Pancreas (tissue), 10 donors: ENCODE measurements at regions not wholly inside any gene's neighbourhood (a gene's known extent, or its start where the extent isn't known, plus 50 kb on each side); places are given as distances from the start of the nearest gene placed in this dataset.
A peak's percentile ranks its signal among the peaks of the same experiment; 100 is the strongest.

Experiments
- ATAC-seq, 4 donors: fragments of 200-7000 bp; cut with Tn5 transposase; one replicate each; pipeline versions ENCODE4 v1.8.0 to v1.9.1; 2020; ENCODE audit warnings: mild to moderate bottlenecking in 4 of 4, moderate library complexity in 4 of 4
- DNase-seq, 6 donors: peaks; one replicate each; pipeline ENCODE4 v3.0.0-alpha.2; 2020
- FAIRE-seq: peaks from 2 replicates; lab custom pipeline; 2012; peaks lifted over from hg19 to GRCh38; lab: Jason Lieb, UNC
- H3K27ac ChIP-seq, 4 donors: fragments of 200-600 bp; sonication (generic); 1 replicate in 3 of 4; 2 replicates in 1 of 4; pipeline versions ENCODE4 v1.5.0 to v1.8.0; 2020
- H3K27me3 ChIP-seq, 4 donors: fragments of 200-600 bp; one replicate each; pipeline ENCODE4 v1.8.0; 2021
- H3K36me3 ChIP-seq, 3 donors: fragments of 200-600 bp; sonication (generic) in 1 of 3; one replicate each; pipeline versions ENCODE4 v1.5.0 to v1.8.0; 2020 to 2021
- H3K4me1 ChIP-seq, 3 donors: fragments of 200-600 bp; one replicate each; pipeline ENCODE4 v1.8.0; 2021
- H3K4me3 ChIP-seq, 4 donors: fragments of 200-600 bp; sonication (generic) in 2 of 4; one replicate each; pipeline versions ENCODE4 v1.5.0 to v1.8.0; 2020 to 2021
- H3K9me3 ChIP-seq, 4 donors: fragments of 200-600 bp; one replicate each; pipeline ENCODE4 v1.8.0; 2021
- WGBS, 2 donors: extraction: QIAGEN DNeasy Blood & Tissue Kit; methylation state at CpG; one replicate each; pipeline ENCODE4 v1.1.7; 2013; 5-methylcytosine and 5-hydroxymethylcytosine counted together
- intact Hi-C, 3 donors: fragments of 100-400 bp; cut with DNase I; formaldehyde crosslinking; loops; one replicate each; pipeline versions ENCODE4 v1.11.1 to v1.14.2; 2022
- TF ChIP-seq, protein P1 (sequence below), 4 donors: fragments of 200-600 bp; sonication (generic) in 3 of 4; IDR thresholded peaks; one replicate each; pipeline versions ENCODE4 v1.5.0 to v1.8.0; 2021; ENCODE audit warnings: antibody characterized with exemption in 4 of 4
- donor health status: healthy with polysubstance abuse.
- donor health status: DM: no; HTN: no; CAD: no; lungs with moderate emphysema.
- donor health status: DM: no; HTN: no; CAD: no.
- donor health status: control.
- donor health status: control.
- donor health status: Bipolar disorder and iron deficiency.
- donor health status: DM: yes; HTN: yes; CAD: no.
- donor health status: DM: no; HTN: no; CAD: no.
- donor health status: DM: no; HTN: no; CAD: no.
- donor health status: DM: yes; HTN: yes; CAD: no.

GRCh38 chr4:186902361-186902760 is 178.7 kb upstream of the FAT1 start:
- 78 to 83% methylated on average over 4 of the region's 4 CpGs for WGBS, 2 donors
- Histone ChIP-seq H3K4me1 (no peaks in the 10 kb centered on the region), H3K36me3 (no peaks in the 10 kb centered on the region), H3K9me3 (no peaks in the 10 kb centered on the region), H3K27ac (no peak overlapping the region), H3K4me3 (no peak overlapping the region), H3K27me3 (no peaks in the 10 kb centered on the region)
- intact Hi-C loops, result no loop called here
- DNase-seq (no peak), ATAC-seq (no peak), FAIRE-seq (no peak)
- TF ChIP-seq, protein P1, sequence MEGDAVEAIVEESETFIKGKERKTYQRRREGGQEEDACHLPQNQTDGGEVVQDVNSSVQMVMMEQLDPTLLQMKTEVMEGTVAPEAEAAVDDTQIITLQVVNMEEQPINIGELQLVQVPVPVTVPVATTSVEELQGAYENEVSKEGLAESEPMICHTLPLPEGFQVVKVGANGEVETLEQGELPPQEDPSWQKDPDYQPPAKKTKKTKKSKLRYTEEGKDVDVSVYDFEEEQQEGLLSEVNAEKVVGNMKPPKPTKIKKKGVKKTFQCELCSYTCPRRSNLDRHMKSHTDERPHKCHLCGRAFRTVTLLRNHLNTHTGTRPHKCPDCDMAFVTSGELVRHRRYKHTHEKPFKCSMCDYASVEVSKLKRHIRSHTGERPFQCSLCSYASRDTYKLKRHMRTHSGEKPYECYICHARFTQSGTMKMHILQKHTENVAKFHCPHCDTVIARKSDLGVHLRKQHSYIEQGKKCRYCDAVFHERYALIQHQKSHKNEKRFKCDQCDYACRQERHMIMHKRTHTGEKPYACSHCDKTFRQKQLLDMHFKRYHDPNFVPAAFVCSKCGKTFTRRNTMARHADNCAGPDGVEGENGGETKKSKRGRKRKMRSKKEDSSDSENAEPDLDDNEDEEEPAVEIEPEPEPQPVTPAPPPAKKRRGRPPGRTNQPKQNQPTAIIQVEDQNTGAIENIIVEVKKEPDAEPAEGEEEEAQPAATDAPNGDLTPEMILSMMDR (IDR thresholded peaks at IDR 0.05), result no peak

DNA sequence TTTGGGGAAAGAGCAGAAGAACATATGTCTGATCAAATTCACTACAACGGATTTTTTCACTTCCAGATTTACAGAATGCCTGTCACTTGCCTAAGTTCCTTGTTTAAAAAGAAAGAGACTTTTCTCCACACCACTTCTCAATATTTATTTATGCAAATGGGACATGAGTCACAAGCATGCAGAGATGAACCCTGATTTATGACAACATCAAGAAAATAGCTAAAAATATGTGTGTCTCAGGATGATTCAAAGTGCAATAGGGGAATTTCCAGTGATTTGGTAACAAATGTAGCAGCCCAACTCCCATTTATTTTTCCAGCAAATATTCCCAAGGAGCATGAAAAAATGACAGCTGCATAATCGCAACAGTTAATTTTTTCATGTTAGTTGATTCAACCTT is 180.4 kb upstream of the FAT1 start:
- Histone ChIP-seq H3K36me3 (no peaks in the 10 kb centered on the region), H3K9me3 (no peaks in the 10 kb centered on the region), H3K27ac (no peak overlapping the region), H3K4me3 (no peak overlapping the region), H3K4me1 (no peaks in the 10 kb centered on the region), H3K27me3 (no peaks in the 10 kb centered on the region)
- no peak for FAIRE-seq
- no peak for DNase-seq
- intact Hi-C loops, result no loop called here
- 42 to 67% methylated on average over 2 of the region's 2 CpGs for WGBS, 2 donors
- peak in 2 of 4 donors; percentile 63 to 73 for ATAC-seq
- TF ChIP-seq, protein P1 (IDR thresholded peaks at IDR 0.05), result no peak

- H3K27me3 ChIP-seq, result no peaks in the 10 kb centered on the region
- no peaks in the 10 kb centered on the region for H3K9me3 ChIP-seq
- intact Hi-C loops, result no loop called here
- FAIRE-seq, result no peak
- H3K4me3 ChIP-seq, result no peak overlapping the region
- H3K36me3 ChIP-seq, result no peaks in the 10 kb centered on the region
- no peaks in the 10 kb centered on the region for H3K4me1 ChIP-seq
- no peak for ATAC-seq
- no peak overlapping the region for H3K27ac ChIP-seq
- 85 to 91% methylated on average over 8 to 12 of the region's 12 CpGs for WGBS, 2 donors
- TF ChIP-seq, protein P1 (IDR thresholded peaks at IDR 0.05), result no peak
- DNase-seq, result no peak
These were observed 183.1 kb upstream of the FAT1 start for GRCh38 chr4:186906722-186907121.

DNA sequence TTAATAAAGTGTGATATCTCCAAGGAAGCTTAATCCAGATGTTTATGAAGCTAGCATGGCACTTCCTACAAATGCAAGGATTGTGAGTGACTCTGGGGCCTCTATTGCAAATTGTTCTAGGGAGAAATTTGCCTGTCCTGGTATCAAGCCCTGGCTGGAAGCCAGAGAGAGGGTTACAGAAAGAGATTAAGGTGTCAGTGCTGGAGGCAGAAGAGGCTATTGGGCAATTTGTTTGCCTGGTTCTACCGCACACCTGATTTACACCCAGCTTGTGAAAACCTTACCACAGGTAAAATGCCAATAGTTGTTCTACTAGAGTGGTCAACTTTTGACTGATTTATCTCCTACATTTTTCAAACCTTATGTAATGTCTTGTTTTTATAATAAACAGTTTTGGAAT is 186.7 kb upstream of the FAT1 start:
- DNase-seq (no peak), FAIRE-seq (no peak), ATAC-seq (no peak)
- H3K27ac ChIP-seq, result no peak overlapping the region
- TF ChIP-seq, protein P1 (IDR thresholded peaks at IDR 0.05), result no peak
- H3K27me3 ChIP-seq, result no peaks in the 10 kb centered on the region
- H3K4me1 ChIP-seq, result no peaks in the 10 kb centered on the region
- 46 to 57% methylated on average over 1 of the region's 1 CpG for WGBS, 2 donors
- intact Hi-C loops, result no loop called here
- no peaks in the 10 kb centered on the region for H3K36me3 ChIP-seq
- H3K4me3 ChIP-seq, result no peak overlapping the region
- H3K9me3 ChIP-seq, result no peaks in the 10 kb centered on the region

DNA sequence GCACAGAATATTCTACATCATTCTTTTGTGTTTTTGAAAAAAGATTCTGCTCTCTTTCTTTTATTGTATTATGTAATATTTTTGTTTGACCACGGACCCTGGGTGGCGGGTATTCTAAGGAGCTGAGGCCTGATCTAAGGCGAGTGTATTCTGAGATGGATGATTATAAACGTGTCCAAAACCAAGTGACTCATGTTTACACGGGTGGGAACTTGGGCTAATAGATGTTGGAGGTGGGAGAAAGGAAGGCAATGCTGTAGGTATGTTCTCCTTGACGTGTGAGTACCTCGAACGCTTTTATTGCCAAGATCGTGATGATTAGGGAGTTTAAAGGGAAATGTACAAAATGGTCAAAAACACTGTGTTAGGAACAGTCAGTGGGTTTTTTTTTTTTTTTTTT is 188.9 kb upstream of the FAT1 start:
- DNase-seq, result no peak
- no peak for FAIRE-seq
- H3K4me3 ChIP-seq, result no peak overlapping the region
- no peak for ATAC-seq
- TF ChIP-seq, protein P1 (IDR thresholded peaks at IDR 0.05), result no peak
- no peaks in the 10 kb centered on the region for H3K4me1 ChIP-seq
- no peaks in the 10 kb centered on the region for H3K36me3 ChIP-seq
- 66 to 70% methylated on average over 9 of the region's 9 CpGs for WGBS, 2 donors
- H3K9me3 ChIP-seq, result no peaks in the 10 kb centered on the region
- H3K27ac ChIP-seq, result no peak overlapping the region
- intact Hi-C loops, result no loop called here
- H3K27me3 ChIP-seq, result no peaks in the 10 kb centered on the region
